ENCODE measurements at regions not wholly inside any gene's neighbourhood (a gene's known extent, or its start where the extent isn't known, plus 50 kb on each side); places are given as distances from the start of the nearest gene placed in this dataset.
"Not testable (repeated sequence)": the region's sequence is repeated elsewhere in the genome, so short reads cannot be mapped to it uniquely, and the experiment has no call there.

DNA sequence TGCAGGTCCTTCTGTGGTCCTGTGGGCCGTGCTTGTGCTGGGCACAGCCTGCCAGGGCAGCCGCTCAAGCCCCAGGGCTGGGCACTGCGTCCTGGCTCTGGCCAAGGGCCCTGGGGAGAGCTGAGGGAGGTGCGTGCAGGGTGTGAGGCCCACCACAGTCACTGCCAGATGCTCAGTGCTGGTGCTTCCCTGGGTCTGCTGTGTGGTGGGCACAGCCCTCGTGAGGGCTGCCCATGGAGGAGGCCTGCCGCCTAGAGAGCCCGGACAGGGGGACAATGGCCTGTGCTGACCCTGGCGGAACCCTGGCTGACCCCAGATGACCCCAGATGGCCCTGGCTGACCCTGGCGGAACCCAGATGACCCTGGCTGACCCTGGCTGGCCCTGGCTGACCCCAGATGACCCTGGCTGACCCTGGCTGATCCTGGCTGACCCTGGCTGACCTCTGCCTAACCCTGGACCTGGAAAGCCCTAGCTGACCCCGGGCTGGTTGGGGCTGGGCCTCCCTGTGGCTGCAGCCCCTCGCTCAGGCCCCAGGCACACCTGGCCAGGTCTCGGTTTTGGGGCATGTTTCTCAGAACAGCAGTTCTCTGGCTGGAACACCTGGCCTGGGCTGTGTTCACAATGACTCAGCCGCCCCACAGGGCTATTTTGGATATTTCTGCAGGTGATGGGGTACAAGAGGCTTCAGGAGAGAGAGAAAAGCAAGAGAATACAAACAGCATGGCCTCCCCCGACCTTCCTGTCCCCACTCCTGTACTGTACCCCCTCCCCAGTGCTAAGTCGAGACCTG lies 55.4 kb downstream of the TMEM121 start:
- Histone ChIP-seq H3K4me1 (ENCODE audit: control insufficient read depth in 5 of 5, insufficient read depth in 5 of 5, low read length in 5 of 5) (no peaks in the 10 kb centered on the region), H3K4me3 (ENCODE audit: low read depth in 1 of 5, low read length in 5 of 5) (no peak overlapping the region), H3K27ac (ENCODE audit: low read depth, low read length) (no peak overlapping the region), H3K9ac (ENCODE audit: low read length in 5 of 5) (no peak overlapping the region), H3K9me3 (ENCODE audit: control insufficient read depth in 5 of 5, low read length in 5 of 5) (peaks cover 0 to 6% (median 0%) of the 10 kb centered on the region in 5 donors), H3K27me3 (ENCODE audit: control insufficient read depth in 5 of 5, insufficient read depth in 4 of 5, low read length in 5 of 5) (peaks cover 0 to 2% (median 0%) of the 10 kb centered on the region in 5 donors), H3K36me3 (ENCODE audit: control insufficient read depth in 5 of 5, insufficient read depth in 5 of 5, low read length in 5 of 5) (no peaks in the 10 kb centered on the region)

DNA sequence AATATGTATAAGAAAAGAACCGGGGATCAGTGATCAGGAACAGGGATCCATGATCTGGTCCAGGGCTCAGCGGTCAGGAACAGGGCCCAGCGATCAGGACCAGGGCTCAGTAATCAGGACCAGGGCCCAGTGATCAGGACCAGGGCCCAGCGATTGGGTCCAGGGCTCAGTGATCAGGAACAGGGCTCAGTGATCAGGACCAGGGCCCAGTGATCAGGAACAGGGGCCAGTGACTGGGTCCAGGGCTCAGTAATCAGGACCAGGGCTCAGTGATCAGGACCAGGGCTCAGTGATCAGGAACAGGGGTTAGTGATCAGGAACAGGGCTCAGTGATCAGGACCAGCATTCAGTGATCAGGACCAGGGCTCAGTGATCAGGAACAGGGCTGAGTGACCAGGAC lies 56.3 kb downstream of the TMEM121 start:
- Histone ChIP-seq H3K4me1 (ENCODE audit: control insufficient read depth in 5 of 5, insufficient read depth in 5 of 5, low read length in 5 of 5) (no peaks in the 10 kb centered on the region), H3K27me3 (ENCODE audit: control insufficient read depth in 5 of 5, insufficient read depth in 4 of 5, low read length in 5 of 5) (peaks cover 0 to 2% (median 0%) of the 10 kb centered on the region in 5 donors), H3K36me3 (ENCODE audit: control insufficient read depth in 5 of 5, insufficient read depth in 5 of 5, low read length in 5 of 5) (no peaks in the 10 kb centered on the region), H3K27ac (ENCODE audit: low read depth, low read length) (no peak overlapping the region), H3K9ac (ENCODE audit: low read length in 5 of 5) (no peak overlapping the region), H3K4me3 (ENCODE audit: low read depth in 1 of 5, low read length in 5 of 5) (no peak overlapping the region), H3K9me3 (ENCODE audit: control insufficient read depth in 5 of 5, low read length in 5 of 5) (peaks cover 0 to 6% (median 0%) of the 10 kb centered on the region in 5 donors)

DNA sequence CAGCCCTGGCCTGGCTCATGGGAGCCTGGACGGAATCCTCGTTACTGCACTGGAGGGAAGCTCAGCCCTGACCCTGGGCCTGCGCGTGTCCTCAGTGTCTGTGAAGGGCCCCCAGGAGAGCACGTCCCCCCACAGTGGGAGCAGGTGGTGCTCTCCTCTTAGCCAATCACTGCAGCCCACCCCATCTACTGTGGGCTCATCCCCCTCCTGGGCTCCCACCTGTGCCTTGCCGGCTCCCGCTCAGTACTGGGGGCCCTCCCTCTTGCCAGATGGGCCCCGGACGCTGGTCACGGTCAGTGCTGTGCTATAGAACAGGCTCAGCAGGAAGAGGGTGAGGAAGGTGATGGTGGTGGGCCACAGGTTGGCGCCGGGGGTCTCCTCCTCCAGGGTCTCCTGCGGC lies 57.5 kb downstream of the TMEM121 start:
- not testable (repeated sequence) for H3K4me1 ChIP-seq (ENCODE audit: control insufficient read depth in 5 of 5, insufficient read depth in 5 of 5, low read length in 5 of 5); H3K9me3 ChIP-seq (ENCODE audit: control insufficient read depth in 5 of 5, low read length in 5 of 5); H3K4me3 ChIP-seq (ENCODE audit: low read depth in 1 of 5, low read length in 5 of 5); H3K27me3 ChIP-seq (ENCODE audit: control insufficient read depth in 5 of 5, insufficient read depth in 4 of 5, low read length in 5 of 5); H3K27ac ChIP-seq (ENCODE audit: low read depth, low read length); H3K9ac ChIP-seq (ENCODE audit: low read length in 5 of 5); H3K36me3 ChIP-seq (ENCODE audit: control insufficient read depth in 5 of 5, insufficient read depth in 5 of 5, low read length in 5 of 5)

DNA sequence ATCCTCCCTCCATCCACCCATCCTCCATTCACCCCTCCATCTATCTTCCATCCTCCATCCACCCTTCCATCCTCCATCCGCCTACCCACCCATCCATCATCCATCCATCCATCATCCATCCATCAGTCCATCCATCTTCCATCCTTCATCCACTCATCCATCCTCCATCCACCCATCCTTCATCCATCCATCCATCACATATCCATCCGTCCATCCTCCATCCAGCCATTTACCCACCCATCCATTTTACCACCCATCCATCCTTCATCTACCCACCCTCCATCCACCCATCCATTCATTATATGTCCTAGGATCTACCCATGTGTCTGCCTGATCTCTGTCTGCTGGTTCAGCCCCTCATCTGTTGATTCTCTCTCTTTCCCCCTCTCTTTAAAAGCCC lies 58.9 kb downstream of the TMEM121 start:
- H3K27me3 ChIP-seq (ENCODE audit: control insufficient read depth in 5 of 5, insufficient read depth in 4 of 5, low read length in 5 of 5); H3K4me3 ChIP-seq (ENCODE audit: low read depth in 1 of 5, low read length in 5 of 5); H3K27ac ChIP-seq (ENCODE audit: low read depth, low read length); H3K9me3 ChIP-seq (ENCODE audit: control insufficient read depth in 5 of 5, low read length in 5 of 5); H3K4me1 ChIP-seq (ENCODE audit: control insufficient read depth in 5 of 5, insufficient read depth in 5 of 5, low read length in 5 of 5); H3K9ac ChIP-seq (ENCODE audit: low read length in 5 of 5); H3K36me3 ChIP-seq (ENCODE audit: control insufficient read depth in 5 of 5, insufficient read depth in 5 of 5, low read length in 5 of 5): not testable (repeated sequence)

DNA sequence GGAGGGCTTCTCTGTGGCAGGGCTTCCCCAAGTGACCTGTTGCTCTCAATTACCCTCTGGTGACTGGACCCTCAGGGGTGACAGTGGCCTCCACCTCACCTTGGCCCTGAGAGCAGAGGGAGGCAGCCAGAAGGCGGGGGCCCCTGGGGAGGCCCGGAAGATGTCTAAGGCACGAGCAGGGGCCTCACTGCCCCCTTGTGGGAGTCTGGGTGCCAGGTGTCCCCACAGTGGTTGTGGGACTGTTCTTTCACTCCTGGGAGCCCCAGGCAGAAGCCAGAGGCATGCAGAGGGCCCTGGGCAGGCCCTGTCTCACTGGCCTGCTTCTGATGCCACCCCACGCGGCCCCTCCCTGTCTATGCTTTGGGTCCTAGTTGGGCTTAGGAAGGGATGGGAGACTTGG lies 59.3 kb downstream of the TMEM121 start:
- not testable (repeated sequence) for H3K27me3 ChIP-seq (ENCODE audit: control insufficient read depth in 5 of 5, insufficient read depth in 4 of 5, low read length in 5 of 5); H3K9me3 ChIP-seq (ENCODE audit: control insufficient read depth in 5 of 5, low read length in 5 of 5); H3K4me3 ChIP-seq (ENCODE audit: low read depth in 1 of 5, low read length in 5 of 5); H3K27ac ChIP-seq (ENCODE audit: low read depth, low read length); H3K9ac ChIP-seq (ENCODE audit: low read length in 5 of 5); H3K4me1 ChIP-seq (ENCODE audit: control insufficient read depth in 5 of 5, insufficient read depth in 5 of 5, low read length in 5 of 5); H3K36me3 ChIP-seq (ENCODE audit: control insufficient read depth in 5 of 5, insufficient read depth in 5 of 5, low read length in 5 of 5)

DNA sequence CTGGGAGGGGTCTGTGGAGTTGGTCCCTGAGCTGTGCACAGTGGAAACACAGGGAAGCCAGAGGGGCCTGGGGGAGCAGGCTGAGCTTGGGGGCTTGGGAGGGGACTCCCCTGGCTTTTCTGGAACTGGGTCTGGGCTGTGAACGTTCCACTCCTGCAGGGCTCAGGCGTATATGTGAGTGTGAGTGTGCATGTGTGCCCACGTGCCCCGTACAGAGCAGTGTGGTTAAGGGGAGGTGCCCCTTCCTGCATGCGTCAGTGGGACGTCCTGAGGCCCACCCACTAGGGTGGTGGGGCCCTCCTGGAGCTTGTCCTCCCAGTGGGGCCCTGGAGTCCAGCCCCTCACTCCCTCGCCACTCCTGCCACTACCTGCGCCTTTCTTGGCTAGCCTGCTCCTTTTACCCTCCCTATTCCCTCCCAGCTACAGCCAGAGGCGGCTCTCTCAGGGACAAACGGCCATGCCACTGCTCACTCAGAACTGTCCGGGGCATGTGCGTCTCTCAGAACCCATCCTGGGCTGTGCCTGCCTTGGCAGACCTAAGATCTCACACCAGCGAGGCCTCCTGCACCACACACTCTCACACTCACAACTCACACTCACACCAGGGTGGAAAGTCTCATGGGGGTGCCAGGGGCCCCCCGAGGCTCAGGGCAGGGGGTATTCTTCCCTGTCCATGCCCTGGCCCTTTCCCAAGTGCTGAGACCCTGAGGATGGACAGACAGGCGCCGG lies 59.9 kb downstream of the TMEM121 start:
- H3K36me3 ChIP-seq (ENCODE audit: control insufficient read depth in 5 of 5, insufficient read depth in 5 of 5, low read length in 5 of 5); H3K4me1 ChIP-seq (ENCODE audit: control insufficient read depth in 5 of 5, insufficient read depth in 5 of 5, low read length in 5 of 5); H3K27me3 ChIP-seq (ENCODE audit: control insufficient read depth in 5 of 5, insufficient read depth in 4 of 5, low read length in 5 of 5); H3K9me3 ChIP-seq (ENCODE audit: control insufficient read depth in 5 of 5, low read length in 5 of 5); H3K4me3 ChIP-seq (ENCODE audit: low read depth in 1 of 5, low read length in 5 of 5); H3K27ac ChIP-seq (ENCODE audit: low read depth, low read length); H3K9ac ChIP-seq (ENCODE audit: low read length in 5 of 5): not testable (repeated sequence)

DNA sequence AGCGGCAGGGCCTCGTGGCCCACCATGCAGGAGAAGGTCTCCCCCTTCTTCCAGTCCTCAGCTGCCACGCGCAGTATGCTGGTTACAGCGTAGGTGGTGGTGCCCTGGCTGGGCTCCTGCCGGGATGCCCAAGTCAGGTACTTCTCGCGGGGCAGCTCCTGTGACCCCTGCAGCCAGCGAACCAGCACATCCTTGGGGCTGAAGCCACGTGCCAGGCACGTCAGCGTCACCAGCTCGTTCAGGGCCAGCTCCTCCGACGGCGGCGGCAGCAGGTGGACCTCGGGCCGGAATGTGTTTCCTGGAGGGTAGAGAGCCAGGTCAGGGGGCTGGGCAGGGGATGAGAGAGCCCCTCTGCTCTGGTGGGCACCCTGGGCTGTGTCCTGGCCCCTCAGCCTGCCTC lies 60.7 kb downstream of the TMEM121 start:
- H3K36me3 ChIP-seq (ENCODE audit: control insufficient read depth in 5 of 5, insufficient read depth in 5 of 5, low read length in 5 of 5); H3K9me3 ChIP-seq (ENCODE audit: control insufficient read depth in 5 of 5, low read length in 5 of 5); H3K4me1 ChIP-seq (ENCODE audit: control insufficient read depth in 5 of 5, insufficient read depth in 5 of 5, low read length in 5 of 5); H3K27me3 ChIP-seq (ENCODE audit: control insufficient read depth in 5 of 5, insufficient read depth in 4 of 5, low read length in 5 of 5); H3K27ac ChIP-seq (ENCODE audit: low read depth, low read length); H3K4me3 ChIP-seq (ENCODE audit: low read depth in 1 of 5, low read length in 5 of 5); H3K9ac ChIP-seq (ENCODE audit: low read length in 5 of 5): not testable (repeated sequence)

DNA sequence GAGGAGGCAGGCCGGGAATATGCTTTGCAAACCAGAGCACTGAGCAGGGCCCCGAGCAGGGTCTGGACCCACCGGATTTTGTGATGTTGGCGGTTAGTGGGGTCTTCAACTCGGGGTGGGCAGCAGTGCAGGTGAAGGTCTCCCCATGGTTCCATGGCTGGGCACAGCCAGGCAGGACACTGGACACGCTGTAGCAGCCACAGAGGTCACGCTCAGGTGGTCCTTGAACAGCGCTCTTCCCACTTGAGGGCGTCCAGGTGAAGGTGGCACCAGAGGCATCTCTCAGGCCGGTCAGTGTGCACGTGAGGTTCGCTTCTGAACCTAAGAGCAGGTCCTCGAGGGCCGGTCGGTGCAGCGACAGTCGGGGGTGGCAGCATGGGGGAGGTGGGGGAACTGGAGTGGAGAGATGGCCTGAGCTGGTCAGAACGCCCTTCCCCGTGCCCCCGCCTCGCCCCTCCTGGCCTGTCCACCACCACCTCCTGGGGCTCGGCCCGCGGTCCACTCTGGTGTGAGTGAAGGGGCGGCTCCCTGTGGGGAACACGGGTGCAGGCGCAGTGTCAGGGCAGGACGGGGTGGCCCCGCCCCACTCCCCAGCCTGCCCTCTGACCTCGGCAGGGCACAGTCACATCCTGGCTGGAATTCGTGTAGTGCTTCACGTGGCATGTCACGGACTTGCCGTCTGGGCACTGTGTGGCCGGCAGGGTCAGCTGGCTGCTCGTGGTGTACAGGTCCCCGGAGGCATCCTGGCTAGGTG lies 61.3 kb downstream of the TMEM121 start:
- not testable (repeated sequence) for H3K36me3 ChIP-seq (ENCODE audit: control insufficient read depth in 5 of 5, insufficient read depth in 5 of 5, low read length in 5 of 5); H3K27me3 ChIP-seq (ENCODE audit: control insufficient read depth in 5 of 5, insufficient read depth in 4 of 5, low read length in 5 of 5); H3K27ac ChIP-seq (ENCODE audit: low read depth, low read length); H3K4me3 ChIP-seq (ENCODE audit: low read depth in 1 of 5, low read length in 5 of 5); H3K9ac ChIP-seq (ENCODE audit: low read length in 5 of 5); H3K9me3 ChIP-seq (ENCODE audit: control insufficient read depth in 5 of 5, low read length in 5 of 5); H3K4me1 ChIP-seq (ENCODE audit: control insufficient read depth in 5 of 5, insufficient read depth in 5 of 5, low read length in 5 of 5)

DNA sequence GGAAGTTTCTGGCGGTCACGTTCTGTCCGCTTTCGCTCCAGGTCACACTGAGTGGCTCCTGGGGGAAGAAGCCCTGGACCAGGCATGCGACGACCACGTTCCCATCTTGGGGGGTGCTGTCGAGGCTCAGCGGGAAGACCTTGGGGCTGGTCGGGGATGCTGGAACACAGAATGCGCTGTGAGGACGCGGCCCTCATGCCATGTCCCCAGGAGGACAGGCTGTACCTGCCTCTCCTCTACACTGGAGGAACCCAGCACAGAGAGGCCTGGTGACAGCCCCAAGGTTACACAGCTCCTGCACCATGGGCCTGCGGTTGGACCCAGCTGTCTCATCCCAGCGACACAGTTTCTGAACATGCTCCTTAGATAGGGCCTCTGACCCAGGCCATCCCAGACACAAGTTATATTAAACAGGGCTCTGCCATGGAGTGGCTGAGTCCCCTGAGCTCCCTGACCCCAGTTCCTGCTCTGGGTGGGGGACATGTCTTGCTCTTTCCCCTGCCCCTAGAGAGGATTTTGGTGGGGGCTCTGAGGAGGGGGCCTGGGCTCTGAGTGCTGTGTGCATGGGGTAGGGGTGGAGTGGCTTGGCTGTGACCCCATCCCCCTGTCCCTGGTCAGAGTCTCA lies 62.0 kb downstream of the TMEM121 start:
- Histone ChIP-seq H3K9me3 (ENCODE audit: control insufficient read depth in 5 of 5, low read length in 5 of 5) (no peaks in the 10 kb centered on the region), H3K36me3 (ENCODE audit: control insufficient read depth in 5 of 5, insufficient read depth in 5 of 5, low read length in 5 of 5) (no peaks in the 10 kb centered on the region), H3K9ac (ENCODE audit: low read length in 5 of 5) (no peak overlapping the region), H3K4me3 (ENCODE audit: low read depth in 1 of 5, low read length in 5 of 5) (no peak overlapping the region), H3K27me3 (ENCODE audit: control insufficient read depth in 5 of 5, insufficient read depth in 4 of 5, low read length in 5 of 5) (no peaks in the 10 kb centered on the region), H3K27ac (ENCODE audit: low read depth, low read length) (no peak overlapping the region), H3K4me1 (ENCODE audit: control insufficient read depth in 5 of 5, insufficient read depth in 5 of 5, low read length in 5 of 5) (no peaks in the 10 kb centered on the region)
